Stimulated activated CD8-positive, alpha-beta memory T cell treated with anti-CD3 and anti-CD28 coated beads, Interleukin-15, amount 100 ng/mL, for 1 hour (primary cell): ENCODE measurements at regions not wholly inside any gene's neighbourhood (a gene's known extent, or its start where the extent isn't known, plus 50 kb on each side); places are given as distances from the start of the nearest gene placed in this dataset.
"Not testable (repeated sequence)": the region's sequence is repeated elsewhere in the genome, so short reads cannot be mapped to it uniquely, and the experiment has no call there.

Source experiments
- DNase-seq: peaks from one replicate; pipeline ENCODE4 v3.0.0-alpha.2; 2020; ENCODE audit warnings: low read depth

DNA sequence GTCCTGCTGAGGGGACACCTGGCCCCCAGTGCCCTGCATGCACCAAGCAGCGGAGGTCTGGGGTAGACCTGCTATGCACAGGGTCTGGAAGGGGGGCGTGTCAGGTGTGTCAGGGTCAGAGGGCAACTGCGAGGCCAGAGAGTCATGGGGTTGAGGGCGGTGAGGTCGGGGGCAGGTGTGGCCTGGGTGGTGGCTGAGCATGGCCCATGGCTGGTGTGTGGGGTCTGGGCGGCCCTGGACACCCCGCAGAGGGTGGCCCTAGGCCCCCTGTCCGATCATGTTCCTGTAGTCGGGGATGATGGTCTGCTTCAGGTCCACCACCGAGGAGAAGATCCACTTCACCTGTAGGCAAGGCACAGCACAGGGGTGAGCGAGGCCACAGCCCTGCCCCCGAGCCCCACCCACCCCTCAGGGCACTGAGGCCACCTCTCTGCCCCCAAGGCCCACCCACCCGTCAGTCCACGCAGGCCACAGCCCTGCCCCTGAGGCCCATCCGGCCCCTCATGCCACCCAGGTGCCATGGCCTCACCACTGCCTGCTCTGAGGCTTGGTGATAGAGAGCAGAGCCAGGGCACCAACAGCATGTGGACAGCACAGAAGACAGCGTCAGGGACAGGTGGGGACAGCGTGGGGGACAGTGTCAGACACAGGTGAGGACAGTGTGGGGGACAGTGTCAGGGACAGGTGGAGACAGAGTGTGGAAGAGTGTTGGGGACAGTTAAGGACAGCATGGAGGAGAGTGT lies 211.3 kb downstream of the TMEM121 start:
- DNase-seq = no peak

DNA sequence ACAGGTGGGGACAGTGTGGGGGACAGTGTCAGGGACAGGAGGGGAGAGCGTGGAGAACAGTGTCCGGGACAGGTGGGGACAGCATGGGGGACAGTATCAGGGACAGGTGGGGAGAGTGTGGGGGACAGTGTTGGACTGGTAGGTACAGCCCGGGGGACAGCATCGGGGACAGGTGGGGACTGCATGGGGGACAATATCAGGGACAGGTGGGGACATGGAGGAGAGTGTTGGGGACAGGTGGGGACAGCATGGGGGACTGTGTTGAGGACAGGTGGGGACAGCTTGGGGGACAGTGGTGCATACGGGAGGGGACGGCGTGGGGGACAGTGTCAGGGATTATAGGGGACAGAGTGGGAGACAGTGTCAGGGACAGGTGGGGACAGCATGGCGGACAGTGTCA lies 212.3 kb downstream of the TMEM121 start:
- no peak for DNase-seq

DNA sequence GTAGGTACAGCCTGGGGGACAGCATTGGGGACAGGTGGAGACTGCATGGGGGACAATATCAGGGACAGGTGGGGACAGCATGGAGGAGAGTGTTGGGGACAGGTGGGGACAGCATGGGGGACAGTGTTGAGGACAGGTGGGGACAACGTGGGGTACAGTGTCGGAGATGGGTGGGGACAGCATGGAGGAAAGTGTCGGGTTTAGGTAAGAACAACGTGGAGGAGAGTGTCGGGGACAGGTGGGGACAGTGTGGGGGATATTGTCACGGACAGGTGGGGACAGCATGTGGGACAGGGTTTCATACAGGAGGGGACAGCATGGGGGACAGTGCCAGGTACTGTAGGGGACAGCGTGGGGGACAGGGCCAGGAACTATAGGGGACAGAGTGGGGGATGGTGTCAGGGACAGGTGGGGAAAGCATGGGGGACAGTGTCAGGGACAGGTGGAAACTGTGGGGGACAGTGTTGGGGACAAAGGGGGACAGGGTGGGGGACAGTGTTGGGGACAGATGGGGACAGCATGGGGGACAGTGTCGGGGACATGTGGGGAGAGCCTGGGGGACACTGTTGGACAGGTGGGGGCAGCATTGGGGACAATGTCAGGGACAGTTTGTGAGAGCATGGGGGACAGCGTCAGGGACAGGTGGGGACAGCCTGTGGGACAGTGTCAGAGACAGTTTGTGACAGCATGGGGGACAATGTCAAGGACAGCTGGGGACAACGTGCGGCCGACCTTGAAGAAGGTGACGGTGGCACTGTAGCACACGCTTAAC lies 213.1 kb downstream of the TMEM121 start:
- DNase-seq = no peak

DNA sequence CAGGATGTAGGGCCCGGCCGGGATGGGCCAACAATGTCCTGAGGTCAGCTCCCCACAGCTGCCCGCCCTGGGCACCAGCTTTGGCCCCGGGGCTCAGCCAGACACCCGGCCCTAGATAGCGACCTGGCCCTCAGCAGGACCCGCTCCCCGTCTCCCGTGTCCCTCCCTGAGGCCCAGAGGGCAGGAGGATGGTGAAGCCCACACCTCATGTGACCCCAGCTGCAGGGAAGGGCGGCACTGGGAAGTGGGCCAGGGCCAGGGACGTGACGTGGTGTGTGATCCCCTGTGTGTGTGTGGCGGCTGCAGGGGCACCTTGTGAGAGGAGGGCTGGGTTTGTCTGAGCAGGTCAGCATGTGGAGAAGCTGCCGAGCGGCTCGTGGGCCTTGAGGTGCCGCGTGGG lies 213.9 kb downstream of the TMEM121 start:
- not testable (repeated sequence) for DNase-seq

DNA sequence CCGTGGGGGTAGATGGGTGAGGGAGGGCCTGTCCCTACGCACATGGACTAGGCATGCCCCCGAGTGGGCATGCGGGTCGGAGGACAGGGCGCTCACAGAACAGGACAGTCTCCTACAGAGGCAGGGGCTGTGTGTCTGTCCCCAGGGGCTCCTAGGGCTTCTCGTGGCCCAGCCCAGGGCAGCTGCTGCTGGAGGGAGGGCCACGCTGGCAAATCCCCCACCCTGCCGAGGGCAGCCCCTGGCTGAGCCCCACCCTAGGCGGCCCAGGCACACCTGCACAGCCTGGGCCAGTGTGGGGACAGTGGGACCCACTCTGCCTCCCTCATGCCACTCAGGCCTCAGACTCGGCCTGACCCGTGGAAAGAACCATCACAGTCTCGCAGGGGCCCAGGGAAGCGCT lies 214.6 kb downstream of the TMEM121 start:
- DNase-seq = not testable (repeated sequence)

DNA sequence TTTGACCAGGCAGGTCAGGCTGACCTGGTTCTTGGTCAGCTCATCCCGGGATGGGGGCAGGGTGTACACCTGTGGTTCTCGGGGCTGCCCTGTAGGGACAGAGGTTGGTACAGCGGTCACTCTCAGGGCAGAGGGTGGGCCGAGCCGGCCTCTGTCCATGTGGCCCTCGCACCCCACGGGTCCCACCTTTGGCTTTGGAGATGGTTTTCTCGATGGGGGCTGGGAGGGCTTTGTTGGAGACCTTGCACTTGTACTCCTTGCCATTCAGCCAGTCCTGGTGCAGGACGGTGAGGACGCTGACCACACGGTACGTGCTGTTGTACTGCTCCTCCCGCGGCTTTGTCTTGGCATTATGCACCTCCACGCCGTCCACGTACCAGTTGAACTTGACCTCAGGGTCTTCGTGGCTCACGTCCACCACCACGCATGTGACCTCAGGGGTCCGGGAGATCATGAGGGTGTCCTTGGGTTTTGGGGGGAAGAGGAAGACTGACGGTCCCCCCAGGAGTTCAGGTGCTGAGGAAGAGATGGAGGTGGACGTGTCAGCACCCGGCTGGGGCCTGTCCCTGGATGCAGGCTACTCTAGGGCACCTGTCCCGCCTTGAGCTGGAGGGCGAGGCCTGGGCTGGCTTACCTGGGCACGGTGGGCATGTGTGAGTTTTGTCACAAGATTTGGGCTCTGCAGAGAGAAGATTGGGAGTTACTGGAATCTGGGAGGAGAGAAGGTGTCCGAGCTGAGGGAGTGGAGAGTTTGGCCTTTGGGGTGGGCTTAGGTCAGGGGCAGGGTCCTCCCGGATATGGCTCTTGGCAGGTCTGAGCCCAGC lies 215.5 kb downstream of the TMEM121 start:
- not testable (repeated sequence) for DNase-seq

DNA sequence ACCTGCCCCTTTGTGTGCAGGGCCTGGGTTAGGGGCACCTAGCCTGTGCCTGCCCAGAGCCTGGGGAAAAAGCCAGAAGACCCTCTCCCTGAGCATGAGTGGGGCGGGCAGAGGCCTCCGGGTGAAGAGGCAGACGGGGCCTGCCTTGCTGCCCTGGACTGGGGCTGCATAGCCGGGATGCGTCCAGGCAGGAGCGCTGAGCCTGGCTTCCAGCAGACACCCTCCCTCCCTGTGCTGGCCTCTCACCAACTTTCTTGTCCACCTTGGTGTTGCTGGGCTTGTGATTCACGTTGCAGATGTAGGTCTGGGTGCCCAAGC lies 216.1 kb downstream of the TMEM121 start:
- DNase-seq = no peak

DNA sequence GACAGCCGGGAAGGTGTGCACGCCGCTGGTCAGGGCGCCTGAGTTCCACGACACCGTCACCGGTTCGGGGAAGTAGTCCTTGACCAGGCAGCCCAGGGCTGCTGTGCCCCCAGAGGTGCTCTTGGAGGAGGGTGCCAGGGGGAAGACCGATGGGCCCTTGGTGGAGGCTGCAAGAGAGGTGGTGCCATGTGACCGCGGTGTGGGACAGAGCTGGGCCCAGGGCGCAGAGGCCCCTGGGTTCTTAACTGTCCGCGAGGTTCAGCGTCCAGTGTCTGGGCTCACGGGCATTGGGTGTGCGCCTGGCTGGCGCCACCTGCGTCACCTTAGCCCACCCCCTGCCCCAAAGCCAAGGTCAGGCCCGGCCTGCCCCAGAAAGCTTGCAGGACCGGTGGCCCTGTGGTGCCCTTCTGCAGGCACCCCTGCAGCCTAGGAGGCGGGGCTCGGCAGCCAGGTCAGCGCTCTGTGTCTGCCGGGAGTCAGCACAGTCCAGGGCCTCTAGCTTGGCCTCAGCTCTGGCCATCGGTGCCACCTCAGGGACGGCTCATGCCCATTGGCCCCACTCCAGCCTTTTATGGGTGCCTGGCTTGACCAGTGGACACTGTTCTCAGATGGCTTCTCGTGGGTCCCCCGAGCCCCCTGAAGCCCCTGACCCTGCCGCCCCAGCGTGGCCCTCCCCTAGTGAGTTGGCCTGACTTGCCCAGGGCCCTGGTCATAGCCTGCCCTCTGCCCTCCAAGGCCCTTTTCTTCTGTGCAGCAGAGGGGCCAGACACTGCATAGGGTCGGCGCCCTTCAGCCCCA lies 216.7 kb downstream of the TMEM121 start:
- DNase-seq = not testable (repeated sequence)

DNA sequence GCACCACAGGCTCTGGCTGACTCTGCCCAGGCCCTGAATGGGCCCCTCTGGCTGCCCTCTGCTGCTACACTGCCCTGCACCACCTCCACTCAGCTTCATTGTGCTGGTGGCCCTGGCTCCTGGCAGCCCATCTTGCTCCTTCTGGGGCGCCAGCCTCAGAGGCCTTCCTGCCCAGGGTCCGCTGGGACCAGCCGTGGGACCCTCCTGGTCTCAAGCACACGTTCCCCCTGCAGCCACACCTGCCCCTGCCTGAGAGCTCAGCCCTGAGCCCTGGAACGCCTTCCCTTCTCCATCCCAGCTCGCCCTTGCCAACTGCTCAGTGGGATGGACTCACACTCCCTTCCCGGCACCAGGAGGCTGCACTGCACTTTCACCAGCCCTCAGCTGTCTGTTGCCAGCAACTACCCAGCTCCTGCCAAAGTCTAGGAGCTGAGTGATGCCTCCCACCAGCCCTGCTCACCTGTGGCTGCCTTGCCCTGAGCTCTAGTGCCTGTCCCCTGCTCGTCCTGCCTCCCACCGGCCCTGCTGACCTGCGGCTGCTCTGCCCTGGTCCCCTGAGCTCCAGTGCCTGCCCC lies 217.9 kb downstream of the TMEM121 start:
- DNase-seq = not testable (repeated sequence)

DNA sequence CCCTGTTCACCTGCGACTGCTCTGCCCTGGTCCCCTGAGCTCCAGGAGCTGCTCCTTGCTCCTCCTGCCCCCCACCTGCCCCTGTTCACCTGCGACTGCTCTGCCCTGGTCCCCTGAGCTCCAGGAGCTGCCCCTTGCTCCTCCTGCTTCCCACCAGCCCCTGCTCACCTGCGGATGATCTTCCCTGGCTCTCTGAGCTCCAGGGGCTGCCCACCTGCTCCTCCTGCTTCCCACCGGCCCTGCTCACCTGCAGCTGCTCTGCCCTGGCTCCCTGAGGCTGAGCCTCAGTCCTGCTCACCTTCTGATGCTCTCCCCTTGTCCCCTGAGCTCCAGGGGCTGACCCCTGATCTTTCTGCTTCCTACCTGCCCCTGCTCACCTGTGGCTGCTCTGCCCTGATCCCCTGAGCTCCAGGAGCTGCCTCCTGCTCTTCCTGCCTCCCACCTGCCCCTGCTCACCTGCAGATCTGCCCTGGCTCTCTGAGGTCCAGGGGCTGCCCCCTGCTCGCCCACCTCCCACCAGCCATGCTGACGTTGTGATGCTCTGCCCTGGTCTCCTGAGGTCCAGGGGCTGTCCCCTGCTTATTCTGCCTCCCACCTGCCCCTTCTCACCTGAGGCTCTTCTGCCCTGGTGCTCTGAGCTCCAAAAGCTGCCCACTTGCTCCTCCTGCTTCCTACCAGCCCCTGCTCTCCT lies 219.2 kb downstream of the TMEM121 start:
- no peak for DNase-seq

DNA sequence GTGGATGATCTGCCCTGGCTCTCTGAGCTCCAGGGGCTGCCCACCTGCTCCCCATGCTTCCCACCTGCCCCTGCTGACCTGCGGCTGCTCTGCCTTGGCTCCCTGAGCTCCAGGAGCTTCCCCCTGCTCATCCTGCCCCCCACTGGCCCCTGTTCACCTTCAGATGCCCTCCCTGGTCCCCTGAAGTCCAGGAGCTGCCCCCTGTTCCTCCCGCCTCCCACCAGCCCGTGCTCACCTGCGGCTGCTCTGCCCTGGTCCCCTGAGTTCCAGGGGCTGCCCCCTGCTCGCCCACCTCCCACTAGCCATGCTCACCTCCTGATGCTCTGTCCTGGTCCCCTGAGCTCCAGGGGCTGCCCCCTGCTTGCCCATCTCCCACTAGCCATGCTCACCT lies 219.7 kb downstream of the TMEM121 start:
- no peak for DNase-seq

DNA sequence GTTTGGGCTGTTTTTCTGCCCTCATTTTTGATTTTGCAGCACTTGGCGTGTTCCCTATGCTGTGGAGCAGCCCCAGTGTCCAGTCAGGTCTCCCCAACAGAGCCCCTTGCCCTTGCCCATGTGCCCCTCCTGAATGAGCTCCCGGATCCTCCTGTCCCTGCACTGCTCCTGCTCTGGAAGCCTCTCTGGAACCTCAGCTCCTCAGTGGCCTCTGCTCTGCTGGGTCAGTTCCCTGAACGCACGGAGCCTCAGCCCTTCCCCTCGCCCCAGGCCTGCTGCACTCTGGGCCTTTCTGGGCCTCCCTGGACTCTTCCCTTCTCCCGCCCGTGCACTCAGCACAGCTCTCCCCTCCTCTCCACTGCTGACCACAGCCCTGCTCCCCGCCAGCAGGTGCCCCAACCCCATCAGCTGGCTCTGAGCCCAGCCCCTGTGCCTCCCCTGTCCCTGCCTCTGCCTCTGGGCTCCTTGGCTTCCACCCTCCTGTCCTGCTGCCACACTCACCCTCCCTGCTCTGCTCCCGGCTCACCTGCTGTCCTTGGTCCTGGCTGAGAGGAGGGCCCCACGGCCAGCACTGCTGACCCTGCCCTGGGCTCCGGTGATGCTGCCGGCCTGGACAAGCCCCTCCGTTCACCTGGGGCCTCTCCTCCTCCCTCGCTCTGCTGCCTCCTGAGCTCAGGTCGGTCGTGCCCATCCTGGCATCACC lies 220.6 kb downstream of the TMEM121 start:
- not testable (repeated sequence) for DNase-seq

DNA sequence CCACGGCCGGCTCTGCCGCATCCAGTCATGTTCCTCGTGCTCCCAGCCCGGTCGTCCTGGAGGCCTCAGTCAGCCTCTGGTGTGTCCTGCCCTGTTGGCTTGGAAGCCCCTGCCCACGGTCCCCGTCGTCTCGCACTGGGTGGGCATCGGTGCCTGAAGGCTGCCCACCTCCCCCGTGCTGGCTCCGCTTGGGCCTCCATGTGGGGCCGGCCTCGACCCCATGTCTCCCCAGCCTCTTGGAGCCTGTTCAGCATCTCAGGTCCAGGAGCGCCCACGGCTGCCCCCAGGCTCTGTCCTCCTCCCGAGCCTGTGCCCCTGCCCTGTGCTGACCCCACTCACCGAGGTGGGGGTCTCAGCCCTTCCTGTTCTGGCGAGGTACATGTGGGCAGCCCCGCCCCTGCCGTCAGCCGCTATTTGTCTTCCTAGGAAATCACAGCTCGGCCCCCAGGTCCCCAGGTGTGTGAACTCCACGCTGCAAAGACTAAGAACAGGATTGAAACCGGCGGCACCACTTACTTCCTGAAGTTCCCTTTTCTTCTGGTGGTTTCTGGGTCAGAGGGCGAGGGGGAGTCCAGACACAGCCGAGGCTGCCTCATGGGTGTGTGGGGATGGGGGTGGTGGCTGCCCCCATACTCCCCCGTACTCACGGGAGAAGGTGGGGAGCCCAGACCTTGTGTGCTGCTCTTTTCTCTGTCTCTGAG lies 221.3 kb downstream of the TMEM121 start:
- DNase-seq = not testable (repeated sequence)

DNA sequence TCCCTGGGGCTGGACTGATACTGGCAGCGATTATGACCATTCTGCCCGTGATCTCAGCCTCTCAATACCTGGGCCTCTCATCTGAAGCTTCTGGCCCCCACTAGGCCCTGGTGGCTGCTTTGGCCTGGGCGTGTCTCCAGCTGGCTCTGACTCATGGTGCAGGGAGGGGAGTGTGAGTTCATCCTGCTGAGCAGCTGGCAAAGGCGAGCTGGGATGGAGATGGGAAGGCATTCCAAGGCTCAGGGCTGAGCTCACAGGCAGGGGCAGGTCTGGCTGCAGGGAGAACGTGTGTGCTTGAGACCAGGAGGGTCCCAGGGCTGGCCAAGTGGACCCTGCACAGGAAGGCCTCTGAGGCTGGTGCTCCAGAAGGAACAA lies 221.8 kb downstream of the TMEM121 start:
- no peak for DNase-seq

DNA sequence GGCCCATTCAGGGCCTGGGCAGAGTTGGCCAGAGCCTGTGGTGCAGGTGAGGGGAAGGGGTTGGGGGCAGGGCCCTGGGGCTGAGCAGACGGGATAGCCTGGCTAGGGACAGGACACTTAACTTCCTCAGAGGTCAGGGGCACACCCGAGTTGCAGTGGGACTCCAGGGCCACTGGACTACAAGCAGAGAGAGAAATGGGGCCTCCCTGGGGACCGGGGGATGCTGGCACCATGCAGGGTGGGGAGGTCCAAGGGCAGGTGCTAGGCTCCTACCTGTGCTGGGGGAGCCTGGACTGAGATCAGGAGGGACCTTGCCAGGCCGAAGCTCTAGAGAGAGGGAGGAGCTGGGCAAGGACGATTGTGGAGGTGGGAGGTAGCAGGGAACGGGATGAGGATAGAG lies 222.3 kb downstream of the TMEM121 start:
- not testable (repeated sequence) for DNase-seq

DNA sequence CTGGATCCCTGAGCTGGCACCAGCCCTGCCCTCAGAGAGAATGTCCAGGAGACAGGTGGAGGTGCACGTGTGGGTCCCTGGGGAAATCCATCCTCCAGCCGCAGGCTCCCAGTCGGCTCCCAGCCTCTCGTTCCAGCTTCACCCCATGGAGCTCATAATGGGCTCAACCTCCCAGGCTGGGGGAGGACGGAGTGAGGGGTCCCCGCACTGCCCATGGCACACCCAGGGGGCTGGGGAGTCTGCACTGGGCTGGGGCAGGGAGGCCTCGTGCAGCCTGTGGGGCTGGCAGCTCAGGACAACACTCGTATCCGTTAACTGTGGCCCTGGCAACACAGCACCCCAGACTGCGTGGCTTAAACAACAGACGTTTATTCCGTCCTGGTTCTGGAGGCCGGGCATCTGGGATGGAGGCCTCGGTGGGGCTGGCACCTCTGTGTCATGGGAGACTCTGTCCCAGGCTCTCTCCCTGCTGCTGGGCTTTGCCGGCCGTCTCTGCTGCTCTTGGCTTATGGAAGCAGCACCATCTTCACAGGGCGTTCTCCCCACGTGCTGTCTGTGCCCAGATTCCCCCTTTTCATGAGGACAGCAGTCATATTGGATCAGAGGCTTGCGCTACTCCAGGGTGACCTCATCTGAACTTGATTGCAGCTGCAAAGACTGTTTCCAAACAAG lies 223.6 kb downstream of the TMEM121 start:
- not testable (repeated sequence) for DNase-seq

DNA sequence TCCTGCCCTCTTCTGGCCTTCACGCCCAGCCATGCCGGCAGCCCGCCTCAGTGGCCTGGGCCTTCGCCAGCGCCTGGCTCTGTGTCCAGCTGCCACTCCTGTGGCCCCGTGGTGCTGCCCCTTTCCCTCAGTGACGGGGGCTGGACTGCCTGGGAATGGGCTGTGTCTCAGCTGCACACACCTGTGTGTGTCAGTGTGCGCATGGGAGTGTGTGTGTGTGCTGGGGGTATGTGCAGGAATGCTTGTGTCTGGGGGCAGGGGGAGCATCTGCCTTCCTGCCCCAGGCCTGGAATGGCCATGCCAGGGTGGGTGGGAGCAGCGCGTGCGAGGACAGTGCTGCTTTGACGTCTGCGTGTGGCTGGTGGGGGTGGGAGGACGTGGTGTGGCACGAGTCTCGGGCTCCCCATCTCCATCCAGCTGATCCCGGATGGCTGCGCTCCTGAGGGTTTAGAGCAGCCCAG lies 224.9 kb downstream of the TMEM121 start:
- not testable (repeated sequence) for DNase-seq

DNA sequence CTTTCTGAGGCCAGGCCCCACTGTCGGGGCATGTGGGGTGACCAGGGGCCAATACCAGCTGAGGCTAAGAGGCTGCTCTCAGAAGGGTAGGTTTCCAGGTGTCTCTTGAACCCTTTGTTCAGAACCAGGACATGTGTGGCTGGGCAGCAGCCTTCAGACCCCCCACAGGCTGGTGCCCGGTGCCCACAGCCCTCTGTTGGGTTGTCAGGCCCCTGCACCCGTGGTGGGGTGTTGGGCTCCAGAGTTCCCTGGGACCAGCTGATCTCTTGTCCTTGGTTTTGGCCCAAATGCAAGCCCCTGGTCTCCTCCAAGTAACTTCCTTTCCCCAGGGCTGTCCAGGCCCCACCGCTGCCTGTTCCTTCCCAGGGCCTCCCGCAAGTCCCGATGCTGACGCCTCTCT lies 226.0 kb downstream of the TMEM121 start:
- not testable (repeated sequence) for DNase-seq
